Sigmoid colon (tissue), 6 donors: ENCODE measurements at regions not wholly inside any gene's neighbourhood (a gene's known extent, or its start where the extent isn't known, plus 50 kb on each side); places are given as distances from the start of the nearest gene placed in this dataset.

Source experiments
- DNase-seq: peaks from one replicate; pipeline ENCODE4 v3.0.0-alpha.2; 2019
- H3K27ac ChIP-seq, 4 donors: fragments of 200-600 bp; sonication (generic); one replicate each; pipeline ENCODE4 v1.5.1; 2016 to 2019; ENCODE audit warnings: mild to moderate bottlenecking in 1 of 4
- H3K27me3 ChIP-seq, 3 donors: fragments of 200-600 bp; sonication (generic); one replicate each; pipeline ENCODE4 v1.5.1; 2019; ENCODE audit warnings: mild to moderate bottlenecking in 1 of 3
- H3K36me3 ChIP-seq, 4 donors: fragments of 200-600 bp; sonication (generic); one replicate each; pipeline ENCODE4 v1.5.1; 2016 to 2019
- H3K4me1 ChIP-seq, 4 donors: fragments of 200-600 bp; sonication (generic); one replicate each; pipeline ENCODE4 v1.5.1; 2017 to 2019
- H3K4me3 ChIP-seq, 4 donors: fragments of 200-600 bp; sonication (generic); one replicate each; pipeline ENCODE4 v1.5.1; 2017 to 2019; ENCODE audit warnings: mild to moderate bottlenecking in 2 of 4, moderate library complexity in 1 of 4
- H3K9me3 ChIP-seq, 4 donors: fragments of 200-600 bp in 3 of 4; sonication (generic) in 3 of 4; one replicate each; pipeline versions ENCODE4 v1.5.1 to v1.6.1; 2013 to 2019
- CTCF ChIP-seq, 4 experiments: fragments of 450-650 bp in 3 of 4; fragments of 200-600 bp in 1 of 4; IDR thresholded peaks; one replicate each; pipeline ENCODE4 v1.5.1; 2016 to 2019; ENCODE audit warnings: antibody characterized with exemption in 4 of 4, mild to moderate bottlenecking in 3 of 4, moderate library complexity in 2 of 4
- EP300 ChIP-seq, 4 donors: sonication (generic); formaldehyde crosslinking; IDR thresholded peaks; one replicate each; pipeline ENCODE4 v1.6.1; 2017; ENCODE audit warnings: antibody characterized with exemption in 4 of 4
- POLR2A ChIP-seq, 2 donors: fragments of 450-650 bp; IDR thresholded peaks; one replicate each; pipeline ENCODE4 v1.6.1; 2016; ENCODE audit warnings: antibody characterized with exemption in 2 of 2, mild to moderate bottlenecking in 2 of 2, moderate library complexity in 2 of 2
- POLR2AphosphoS5 ChIP-seq, 4 donors: sonication (generic); formaldehyde crosslinking; IDR thresholded peaks; one replicate each; pipeline ENCODE4 v1.6.1; 2017; ENCODE audit warnings: antibody characterized with exemption in 4 of 4
- WGBS, 2 donors: extraction: QIAGEN DNeasy Blood & Tissue Kit; methylation state at CpG; one replicate each; pipeline ENCODE4 v1.1.7; 2013; 5-methylcytosine and 5-hydroxymethylcytosine counted together
- intact Hi-C: fragments of 100-400 bp; cut with DNase I; formaldehyde crosslinking; loops from one replicate; pipeline ENCODE4 v1.15.1; 2023
- donor health status: healthy with polysubstance abuse.
- donor health status: healthy.

- no peak for DNase-seq
- 82% methylated on average over 11 of the region's 11 CpGs for WGBS, 2 donors
- TF ChIP-seq POLR2AphosphoS5 (IDR thresholded peaks at IDR 0.05) (peak in 1 of 4 donors; percentile 51), EP300 (IDR thresholded peaks at IDR 0.05) (no peak), POLR2A (IDR thresholded peaks at IDR 0.05) (no peak)
- no peaks in the 10 kb centered on the region for H3K9me3 ChIP-seq
- peak overlapping the region in 2 of 4 donors; percentile 32 to 46 for H3K27ac ChIP-seq
- H3K4me1 ChIP-seq = peaks cover 0 to 49% (median 44%) of the 10 kb centered on the region in 4 donors
- H3K36me3 ChIP-seq = no peaks in the 10 kb centered on the region
- intact Hi-C loops = loop anchor here (5.0 kb wide), 1 partner anchor 67 kb away; no protein-coding TSS in a partner anchor
- H3K27me3 ChIP-seq = no peaks in the 10 kb centered on the region
- H3K4me3 ChIP-seq = no peak overlapping the region
These were observed 509.1 kb downstream of the SHQ1 start for GRCh38 chr3:72338942-72339669.

GRCh38 chr3:72338082-72338941, 509.9 kb downstream of the SHQ1 start:
- Histone ChIP-seq H3K27me3 (no peaks in the 10 kb centered on the region), H3K4me1 (peaks cover 0 to 49% (median 44%) of the 10 kb centered on the region in 4 donors), H3K36me3 (no peaks in the 10 kb centered on the region), H3K4me3 (no peak overlapping the region), H3K9me3 (no peaks in the 10 kb centered on the region), H3K27ac (no peak overlapping the region)
- intact Hi-C loops = loop anchor here (5.0 kb wide), 1 partner anchor 66 kb away; no protein-coding TSS in a partner anchor
- WGBS, 2 donors = 95% methylated on average over 8 of the region's 8 CpGs
- DNase-seq = no peak
- TF ChIP-seq CTCF (IDR thresholded peaks at IDR 0.05) (no peak), EP300 (IDR thresholded peaks at IDR 0.05) (no peak), POLR2AphosphoS5 (IDR thresholded peaks at IDR 0.05) (no peak), POLR2A (IDR thresholded peaks at IDR 0.05) (no peak)

- no peak for TF ChIP-seq EP300 (IDR thresholded peaks at IDR 0.05)
- no peak for TF ChIP-seq POLR2A (IDR thresholded peaks at IDR 0.05)
- no peak for TF ChIP-seq POLR2AphosphoS5 (IDR thresholded peaks at IDR 0.05)
- no peak for TF ChIP-seq CTCF (IDR thresholded peaks at IDR 0.05)
- no peak overlapping the region for H3K27ac ChIP-seq
- 91 to 92% methylated on average over 5 of the region's 5 CpGs for WGBS, 2 donors
- no peaks in the 10 kb centered on the region for H3K36me3 ChIP-seq
- DNase-seq = no peak
- no peak overlapping the region for H3K4me3 ChIP-seq
- H3K27me3 ChIP-seq = no peaks in the 10 kb centered on the region
- peaks cover 0 to 49% (median 44%) of the 10 kb centered on the region in 4 donors for H3K4me1 ChIP-seq
- H3K9me3 ChIP-seq = no peaks in the 10 kb centered on the region
- intact Hi-C loops = loop anchor here (5.0 kb wide), 1 partner anchor 65 kb away; no protein-coding TSS in a partner anchor
These were observed 510.8 kb downstream of the SHQ1 start for GRCh38 chr3:72337480-72337855.

- TF ChIP-seq CTCF (IDR thresholded peaks at IDR 0.05) (no peak), EP300 (IDR thresholded peaks at IDR 0.05) (peak in 2 of 4 donors; percentile 80 to 87), POLR2AphosphoS5 (IDR thresholded peaks at IDR 0.05) (peak; percentile 65 to 91 (median 81))
- peaks cover 0 to 47% (median 43%) of the 10 kb centered on the region in 4 donors for H3K4me1 ChIP-seq
- no peaks in the 10 kb centered on the region for H3K36me3 ChIP-seq
- 7 to 31% methylated on average over 24 of the region's 24 CpGs for WGBS, 2 donors
- H3K27ac ChIP-seq = peak overlapping the region in 3 of 4 donors; percentile 29 to 58 (median 38)
- H3K9me3 ChIP-seq = no peaks in the 10 kb centered on the region
- H3K27me3 ChIP-seq = no peaks in the 10 kb centered on the region
- peak; percentile 95 for DNase-seq
- intact Hi-C loops = loop anchor here (5.0 kb wide), 1 partner anchor 65 kb away; no protein-coding TSS in a partner anchor
- H3K4me3 ChIP-seq = peak overlapping the region in 3 of 4 donors; percentile 22 to 35 (median 30)
These were observed 511.3 kb downstream of the SHQ1 start for GRCh38 chr3:72336821-72337479.
